Occipital lobe (tissue), 1 donor: ENCODE measurements at regions not wholly inside any gene's neighbourhood (a gene's known extent, or its start where the extent isn't known, plus 50 kb on each side); places are given as distances from the start of the nearest gene placed in this dataset.

Experiments used
- DNase-seq: peaks from one replicate; lab custom pipeline; 2025; lab: John Stamatoyannopoulos, UW

GRCh38 chr2:120865656-120866055 is 130.0 kb downstream of the GLI2 start:
- no peak for DNase-seq

GRCh38 chr2:120866071-120866470 is 130.4 kb downstream of the GLI2 start:
- no peak for DNase-seq

- no peak for DNase-seq
Observed at GRCh38 chr2:120866483-120867140, 130.9 kb downstream of the GLI2 start.

GRCh38 chr2:120867290-120868241 is 131.9 kb downstream of the GLI2 start:
- DNase-seq = peak; percentile 47

DNA sequence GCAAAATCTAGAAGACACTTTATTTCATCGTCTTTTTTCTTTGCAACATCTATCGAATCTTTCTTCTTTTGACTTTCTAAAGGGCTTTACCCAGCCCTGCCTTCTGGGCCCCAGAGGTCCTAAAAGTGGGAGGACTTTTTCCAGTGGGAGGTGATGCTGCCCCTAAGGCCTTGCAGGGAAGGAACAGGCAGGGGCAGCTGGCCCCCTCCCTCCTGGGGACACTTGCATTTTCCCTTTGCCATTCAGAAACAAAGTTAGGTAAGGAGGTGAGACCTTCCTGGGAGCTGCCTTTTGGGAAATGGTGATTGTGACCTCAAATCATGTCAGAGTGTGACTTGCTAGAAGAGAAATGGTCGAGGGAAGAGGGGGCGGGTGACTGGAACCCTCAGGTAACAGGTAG is 132.7 kb downstream of the GLI2 start:
- no peak for DNase-seq

DNA sequence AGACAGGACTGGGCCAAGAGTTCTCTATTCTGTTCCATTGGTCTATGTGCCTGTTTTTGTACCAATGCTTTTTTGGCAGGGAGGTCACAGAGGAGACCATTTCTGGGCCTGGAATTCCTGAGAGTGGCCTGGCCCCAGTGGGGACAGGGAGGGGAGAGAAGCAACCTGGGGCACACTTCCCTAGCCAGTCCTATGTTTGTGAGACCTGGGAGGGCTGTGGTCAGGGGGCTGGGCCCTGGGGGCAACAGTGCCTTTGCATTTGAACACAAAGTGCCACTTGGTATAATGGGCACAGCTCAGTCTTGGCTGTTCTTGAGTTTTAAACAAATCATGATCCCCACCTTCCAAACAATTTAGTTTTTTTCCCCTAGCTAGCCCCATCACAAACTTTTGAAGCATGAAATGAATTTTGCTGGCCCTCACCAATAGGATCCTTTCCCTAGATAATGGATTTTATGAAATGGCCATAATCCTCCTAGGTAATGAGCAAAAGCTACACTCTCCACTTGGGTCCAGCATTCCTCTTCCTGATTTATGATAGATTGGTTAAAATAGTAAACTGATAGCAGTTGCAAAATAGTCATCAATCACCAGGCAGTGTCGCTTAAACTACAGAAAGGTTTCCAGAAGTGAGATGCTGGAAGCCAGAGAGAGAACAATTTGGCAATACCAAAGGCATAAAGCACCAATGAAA is 133.5 kb downstream of the GLI2 start:
- no peak for DNase-seq

GRCh38 chr2:120869730-120870466 is 134.2 kb downstream of the GLI2 start:
- DNase-seq = no peak

GRCh38 chr2:120870467-120870788 is 134.8 kb downstream of the GLI2 start:
- DNase-seq = no peak

- DNase-seq = no peak
Observed at GRCh38 chr2:120871016-120871635, 135.5 kb downstream of the GLI2 start.

DNA sequence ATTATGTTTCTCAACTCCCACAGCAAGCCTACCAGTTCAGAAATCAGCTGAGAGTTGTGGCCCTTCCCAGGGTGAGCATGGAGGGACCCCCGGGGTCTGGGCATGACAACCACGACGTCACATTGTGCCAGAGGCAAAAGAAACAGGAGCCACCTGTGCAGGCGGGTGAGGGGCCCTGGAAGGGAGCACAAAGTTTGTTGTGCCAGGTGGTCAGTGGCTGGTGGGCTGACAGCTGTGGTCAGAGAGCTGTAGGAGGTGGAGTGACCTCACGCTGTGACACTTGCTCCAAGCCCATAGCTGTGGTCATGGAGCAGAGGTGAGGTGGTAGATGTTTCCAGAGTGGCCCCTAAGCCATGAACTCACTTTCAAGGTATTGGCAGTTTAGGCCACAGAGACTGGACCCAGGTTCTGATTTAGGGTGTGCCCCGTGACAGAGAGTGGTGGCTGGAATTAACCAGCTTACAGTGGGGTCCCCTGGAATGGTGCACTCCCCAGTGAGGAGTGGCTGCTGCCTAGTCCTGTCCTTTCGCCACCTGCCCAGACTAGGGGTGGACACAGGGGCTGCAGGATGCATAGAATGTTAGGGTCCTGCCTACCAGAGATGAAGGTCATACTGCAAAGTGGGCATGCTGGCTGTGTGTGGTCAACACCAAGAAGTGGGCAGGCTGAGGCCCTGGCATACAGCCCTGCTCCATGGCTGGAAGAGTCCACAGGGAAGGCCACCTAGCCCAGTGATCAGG is 136.4 kb downstream of the GLI2 start:
- no peak for DNase-seq

GRCh38 chr2:120873958-120874887 is 138.6 kb downstream of the GLI2 start:
- no peak for DNase-seq

- no peak for DNase-seq
Observed at GRCh38 chr2:120874888-120875275, 139.2 kb downstream of the GLI2 start.

DNA sequence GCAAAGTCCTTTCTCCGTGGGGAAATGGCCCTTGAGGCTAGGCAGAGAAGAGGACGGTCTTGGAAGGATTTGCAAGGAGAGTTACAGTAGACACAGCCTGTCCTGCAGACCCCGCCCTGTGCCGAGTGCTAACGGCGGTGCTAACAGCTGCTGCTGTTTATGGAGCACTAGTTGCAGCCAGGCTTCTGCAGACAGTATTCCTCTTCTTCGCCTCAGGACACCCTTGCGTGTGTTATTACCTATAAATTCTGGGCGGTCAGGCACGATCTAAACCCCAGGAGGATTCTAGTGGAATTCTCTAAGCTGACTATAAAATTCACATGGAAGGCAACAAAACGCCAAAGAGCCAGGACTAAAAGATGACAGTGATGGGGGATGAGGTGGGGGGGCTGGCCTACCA is 139.8 kb downstream of the GLI2 start:
- DNase-seq = no peak

GRCh38 chr2:120876526-120877280 is 141.0 kb downstream of the GLI2 start:
- no peak for DNase-seq

DNA sequence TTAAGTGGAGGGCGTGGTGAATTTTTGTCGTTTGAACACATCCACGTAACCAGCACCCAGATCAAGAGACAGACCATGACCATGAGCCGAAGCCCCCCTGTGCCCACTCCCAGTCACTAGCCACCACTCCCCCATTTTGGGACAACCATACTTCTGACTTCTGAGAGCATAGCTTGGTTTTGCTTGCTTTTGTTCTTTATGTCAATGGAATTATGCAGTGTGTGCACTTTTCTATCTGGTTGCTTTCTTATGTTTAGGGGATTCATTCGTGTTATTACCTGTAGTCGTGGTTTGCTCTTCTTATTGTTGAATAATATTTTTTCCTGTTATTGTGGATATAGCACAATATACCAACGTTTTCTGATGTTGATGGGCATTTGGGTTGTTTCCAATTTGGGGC is 141.7 kb downstream of the GLI2 start:
- DNase-seq = no peak

GRCh38 chr2:120878970-120879369 is 143.3 kb downstream of the GLI2 start:
- DNase-seq = no peak

- DNase-seq = no peak
Observed at GRCh38 chr2:120879431-120880295, 144.0 kb downstream of the GLI2 start.

DNA sequence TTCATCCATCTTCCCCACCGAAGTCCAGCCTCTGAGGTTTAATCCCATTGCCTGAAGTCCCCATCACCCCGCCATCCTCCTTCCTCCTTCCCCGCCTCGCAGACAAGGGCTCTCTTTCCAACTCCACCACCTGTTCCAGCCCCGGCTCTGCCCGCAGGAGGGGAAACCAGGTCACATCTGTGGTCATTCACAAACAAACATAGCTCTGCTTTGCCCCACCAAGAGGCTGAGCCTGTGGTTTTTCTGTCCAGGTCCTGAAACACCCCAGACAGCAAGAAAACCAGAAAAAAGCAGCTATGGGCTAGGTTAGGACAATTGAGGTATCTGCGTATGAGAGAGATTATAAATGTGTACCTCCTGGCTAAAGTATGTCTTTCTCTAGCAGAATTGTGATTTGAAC is 144.7 kb downstream of the GLI2 start:
- no peak for DNase-seq
